HUDEP-2 (cell line): ENCODE measurements at regions not wholly inside any gene's neighbourhood (a gene's known extent, or its start where the extent isn't known, plus 50 kb on each side); places are given as distances from the start of the nearest gene placed in this dataset.
"Not testable (repeated sequence)": the region's sequence is repeated elsewhere in the genome, so short reads cannot be mapped to it uniquely, and the experiment has no call there.

ENCODE experiments used
- DNase-seq, 76 experiments: peaks; one replicate each; lab custom pipeline; 2025; ENCODE audit not compliant: unreplicated experiment in 76 of 76; lab: John Stamatoyannopoulos, UW

- DNase-seq: no peak
These were observed 184.0 kb upstream of the CNTN6 start for GRCh38 chr3:908839-909238.

- not testable (repeated sequence) for DNase-seq
These were observed 180.1 kb upstream of the CNTN6 start for GRCh38 chr3:912717-913116.

- DNase-seq: no peak
These were observed 169.5 kb upstream of the CNTN6 start for GRCh38 chr3:923161-923910.

GRCh38 chr3:930866-931265 is 162.0 kb upstream of the CNTN6 start:
- no peak for DNase-seq

GRCh38 chr3:933326-933725 is 159.5 kb upstream of the CNTN6 start:
- no peak for DNase-seq

GRCh38 chr3:944786-945185 is 148.0 kb upstream of the CNTN6 start:
- DNase-seq: no peak

GRCh38 chr3:945738-946137 is 147.1 kb upstream of the CNTN6 start:
- DNase-seq: no peak

GRCh38 chr3:952906-953305 is 139.9 kb upstream of the CNTN6 start:
- no peak for DNase-seq

- no peak for DNase-seq
These were observed 129.6 kb upstream of the CNTN6 start for GRCh38 chr3:963255-963654.

- DNase-seq: no peak
These were observed 129.1 kb upstream of the CNTN6 start for GRCh38 chr3:963755-964154.

GRCh38 chr3:965826-966225 is 127.0 kb upstream of the CNTN6 start:
- no peak for DNase-seq

- no peak for DNase-seq
These were observed 126.5 kb upstream of the CNTN6 start for GRCh38 chr3:966341-966740.

GRCh38 chr3:973340-973739 is 119.5 kb upstream of the CNTN6 start:
- DNase-seq: no peak

GRCh38 chr3:976006-976405 is 116.8 kb upstream of the CNTN6 start:
- DNase-seq: no peak

GRCh38 chr3:981156-981555 is 111.7 kb upstream of the CNTN6 start:
- DNase-seq: no peak

- DNase-seq: no peak
These were observed 104.0 kb upstream of the CNTN6 start for GRCh38 chr3:988785-989184.

GRCh38 chr3:992871-993270 is 100.0 kb upstream of the CNTN6 start:
- no peak for DNase-seq

- DNase-seq: no peak
These were observed 90.8 kb upstream of the CNTN6 start for GRCh38 chr3:1002010-1002409.

- no peak for DNase-seq
These were observed 85.0 kb upstream of the CNTN6 start for GRCh38 chr3:1007866-1008265.

- DNase-seq: no peak
These were observed 82.6 kb upstream of the CNTN6 start for GRCh38 chr3:1010228-1010627.

GRCh38 chr3:1015826-1016225 is 77.0 kb upstream of the CNTN6 start:
- no peak for DNase-seq

- DNase-seq: no peak
These were observed 75.0 kb upstream of the CNTN6 start for GRCh38 chr3:1017870-1018269.

GRCh38 chr3:1019157-1019556 is 73.7 kb upstream of the CNTN6 start:
- DNase-seq: no peak
